CD14-positive monocyte (primary cell): ENCODE measurements at regions not wholly inside any gene's neighbourhood (a gene's known extent, or its start where the extent isn't known, plus 50 kb on each side); places are given as distances from the start of the nearest gene placed in this dataset.

Experiments
- DNase-seq, 3 donors: peaks; one replicate each; pipeline ENCODE4 v3.0.0-alpha.2; 2011 to 2022
- H2AFZ ChIP-seq: 2 replicates; pipeline ENCODE4 v1.6.0; 2012; ENCODE audit warnings: mild to moderate bottlenecking, low read depth, low read length, inconsistent platforms; ENCODE audit not compliant: insufficient read depth, poor library complexity, severe bottlenecking
- H3K27ac ChIP-seq, 2 donors: 1 replicate in 1 of 2; 2 replicates in 1 of 2; pipeline ENCODE4 v1.5.1; 2012 to 2013; ENCODE audit warnings: low read length in 2 of 2, control low read depth in 1 of 2, inconsistent platforms in 1 of 2, low read depth in 1 of 2, mild to moderate bottlenecking in 1 of 2
- H3K27me3 ChIP-seq, 2 donors: one replicate each; pipeline versions ENCODE4 v1.6.0 to v1.6.1; 2011 to 2013; ENCODE audit warnings: low read length in 2 of 2; ENCODE audit not compliant: control insufficient read depth in 2 of 2, insufficient read depth in 2 of 2
- H3K36me3 ChIP-seq, 2 donors: replicated peaks in 1 of 2; 1 replicate in 1 of 2; 2 replicates in 1 of 2; pipeline versions ENCODE4 v1.5.1 to v1.6.1; 2012 to 2013; ENCODE audit warnings: low read length in 2 of 2, control low read depth in 1 of 2, inconsistent platforms in 1 of 2, mild to moderate bottlenecking in 1 of 2; ENCODE audit not compliant: insufficient read depth in 2 of 2, control insufficient read depth in 1 of 2
- H3K4me1 ChIP-seq, 2 donors: 1 replicate in 1 of 2; 2 replicates in 1 of 2; pipeline versions ENCODE4 v1.5.1 to v1.6.1; 2012 to 2013; ENCODE audit warnings: low read length in 2 of 2, control low read depth in 1 of 2, inconsistent platforms in 1 of 2, mild to moderate bottlenecking in 1 of 2, moderate library complexity in 1 of 2; ENCODE audit not compliant: insufficient read depth in 2 of 2, control insufficient read depth in 1 of 2
- H3K4me2 ChIP-seq: replicated peaks from 2 replicates; pipeline ENCODE3; 2012; ENCODE audit warnings: low read length, moderate library complexity, mild to moderate bottlenecking; ENCODE audit not compliant: poor library complexity, severe bottlenecking; ENCODE audit errors: extremely low read depth
- H3K4me3 ChIP-seq, 3 experiments: fragments of 200-600 bp in 1 of 3; sonication (generic) in 1 of 3; replicated peaks in 1 of 3; 1 replicate in 2 of 3; 2 replicates in 1 of 3; pipeline ENCODE4 v1.5.1; 2011 to 2013; ENCODE audit warnings: low read length in 3 of 3, mild to moderate bottlenecking in 3 of 3, control low read depth in 2 of 3, low read depth in 2 of 3, inconsistent platforms in 1 of 3, moderate library complexity in 1 of 3
- H3K79me2 ChIP-seq: 2 replicates; pipeline ENCODE4 v1.6.0; 2012; ENCODE audit warnings: mild to moderate bottlenecking, control low read depth, inconsistent platforms, low read length, moderate library complexity; ENCODE audit not compliant: insufficient read depth
- H3K9ac ChIP-seq: 2 replicates; pipeline ENCODE4 v1.6.0; 2017; ENCODE audit warnings: low read length, mild to moderate bottlenecking; ENCODE audit not compliant: insufficient read depth, poor library complexity, severe bottlenecking
- H3K9me3 ChIP-seq, 2 donors: replicated peaks in 1 of 2; 1 replicate in 1 of 2; 2 replicates in 1 of 2; pipeline versions ENCODE4 v1.5.1 to v1.6.1; 2012 to 2013; ENCODE audit warnings: low read length in 2 of 2, control low read depth in 1 of 2; ENCODE audit not compliant: control insufficient read depth in 1 of 2, insufficient read depth in 1 of 2
- H4K20me1 ChIP-seq: 2 replicates; pipeline ENCODE4 v1.6.0; 2012; ENCODE audit warnings: mild to moderate bottlenecking, low read length, control low read depth, moderate library complexity; ENCODE audit not compliant: insufficient read depth
- H3K27ac Mint-ChIP-seq, 7 donors: one replicate each; pipeline ENCODE4 v1.8.0; 2020; ENCODE audit warnings: mild to moderate bottlenecking in 7 of 7, mixed read lengths in 7 of 7, moderate library complexity in 6 of 7, inconsistent platforms in 2 of 7
- H3K27me3 Mint-ChIP-seq, 3 donors: one replicate each; pipeline ENCODE4 v1.8.0; 2021 to 2022; ENCODE audit warnings: low read depth in 3 of 3, mild to moderate bottlenecking in 3 of 3, mixed read lengths in 3 of 3, moderate library complexity in 3 of 3, inconsistent platforms in 1 of 3
- H3K36me3 Mint-ChIP-seq, 2 donors: one replicate each; pipeline ENCODE4 v1.8.0; 2020; ENCODE audit warnings: mixed read lengths in 2 of 2, inconsistent platforms in 1 of 2, mild to moderate bottlenecking in 1 of 2
- H3K4me1 Mint-ChIP-seq: one replicate; pipeline ENCODE4 v1.8.0; 2020; ENCODE audit warnings: mild to moderate bottlenecking, mixed read lengths
- H3K4me3 Mint-ChIP-seq, 2 donors: one replicate each; pipeline ENCODE4 v1.8.0; 2020; ENCODE audit warnings: mild to moderate bottlenecking in 2 of 2, mixed read lengths in 2 of 2, moderate library complexity in 1 of 2
- H3K9me3 Mint-ChIP-seq, 7 donors: one replicate each; pipeline ENCODE4 v1.8.0; 2020 to 2022; ENCODE audit warnings: mixed read lengths in 7 of 7, mild to moderate bottlenecking in 6 of 7, moderate library complexity in 6 of 7, inconsistent platforms in 2 of 7
- WGBS: methylation state at CpG from one replicate; pipeline ENCODE4 v1.1.5; 2013; ENCODE audit warnings: missing lambda C conversion rate; ENCODE audit not compliant: insufficient coverage; 5-methylcytosine and 5-hydroxymethylcytosine counted together
- intact Hi-C, 2 donors: fragments of 100-400 bp; cut with micrococcal nuclease; formaldehyde crosslinking; loops; one replicate each; pipeline versions ENCODE4 v1.15.0 to v1.15.1; 2023
- TF ChIP-seq, protein P1 (sequence below): fragments of 200-600 bp; IDR thresholded peaks from one replicate; pipeline ENCODE4 v1.8.0; 2022; ENCODE audit warnings: antibody characterized with exemption, mild to moderate bottlenecking

DNA sequence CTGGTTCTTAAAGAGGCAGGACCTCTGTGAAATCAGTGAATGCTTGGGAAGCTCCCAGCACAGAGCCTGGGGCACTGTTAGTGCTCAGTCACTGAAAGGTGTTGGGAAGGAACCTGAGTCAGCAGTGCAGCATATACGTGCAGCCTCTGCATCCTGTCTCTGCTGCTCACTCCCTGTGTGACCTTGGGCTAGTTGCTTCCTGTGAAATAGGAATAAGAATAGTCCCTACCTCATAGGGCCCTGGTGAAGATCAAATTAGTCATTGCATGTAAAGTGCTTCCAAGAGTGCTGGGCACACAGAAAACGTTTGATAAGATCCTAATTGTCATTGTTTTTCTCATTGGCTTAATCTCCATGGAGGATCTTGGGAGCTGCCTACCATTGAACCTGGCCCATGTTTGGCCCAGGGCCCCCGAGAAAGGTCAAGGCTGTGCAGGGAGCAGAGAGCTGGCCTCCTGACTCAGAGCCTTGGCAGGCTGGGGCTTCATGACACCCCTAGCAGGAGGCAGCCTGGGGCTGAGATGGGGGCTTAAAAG lies 73.3 kb upstream of the COL13A1 start:
- Histone ChIP-seq H3K4me1 (no peaks in the 10 kb centered on the region), H3K9me3 (no peaks in the 10 kb centered on the region), H2AFZ (no peak overlapping the region), H4K20me1 (no peaks in the 10 kb centered on the region), H3K4me3 (no peak overlapping the region), H3K79me2 (no peaks in the 10 kb centered on the region), H3K27ac (no peak overlapping the region), H3K27me3 (no peaks in the 10 kb centered on the region), H3K4me2 (no peak overlapping the region), H3K36me3 (no peaks in the 10 kb centered on the region), H3K9ac (no peak overlapping the region)
- 38% methylated on average over 3 of the region's 3 CpGs for WGBS
- Mint-ChIP-seq H3K27ac (no peak overlapping the region), H3K36me3 (no peaks in the 10 kb centered on the region), H3K27me3 (peaks cover 4 to 10% (median 5%) of the 10 kb centered on the region in 3 donors), H3K9me3 (no peaks in the 10 kb centered on the region), H3K4me3 (no peak overlapping the region), H3K4me1 (no peaks in the 10 kb centered on the region)
- no peak for DNase-seq
- TF ChIP-seq, protein P1, sequence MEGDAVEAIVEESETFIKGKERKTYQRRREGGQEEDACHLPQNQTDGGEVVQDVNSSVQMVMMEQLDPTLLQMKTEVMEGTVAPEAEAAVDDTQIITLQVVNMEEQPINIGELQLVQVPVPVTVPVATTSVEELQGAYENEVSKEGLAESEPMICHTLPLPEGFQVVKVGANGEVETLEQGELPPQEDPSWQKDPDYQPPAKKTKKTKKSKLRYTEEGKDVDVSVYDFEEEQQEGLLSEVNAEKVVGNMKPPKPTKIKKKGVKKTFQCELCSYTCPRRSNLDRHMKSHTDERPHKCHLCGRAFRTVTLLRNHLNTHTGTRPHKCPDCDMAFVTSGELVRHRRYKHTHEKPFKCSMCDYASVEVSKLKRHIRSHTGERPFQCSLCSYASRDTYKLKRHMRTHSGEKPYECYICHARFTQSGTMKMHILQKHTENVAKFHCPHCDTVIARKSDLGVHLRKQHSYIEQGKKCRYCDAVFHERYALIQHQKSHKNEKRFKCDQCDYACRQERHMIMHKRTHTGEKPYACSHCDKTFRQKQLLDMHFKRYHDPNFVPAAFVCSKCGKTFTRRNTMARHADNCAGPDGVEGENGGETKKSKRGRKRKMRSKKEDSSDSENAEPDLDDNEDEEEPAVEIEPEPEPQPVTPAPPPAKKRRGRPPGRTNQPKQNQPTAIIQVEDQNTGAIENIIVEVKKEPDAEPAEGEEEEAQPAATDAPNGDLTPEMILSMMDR, result no peak
- intact Hi-C loops, result no loop called here

DNA sequence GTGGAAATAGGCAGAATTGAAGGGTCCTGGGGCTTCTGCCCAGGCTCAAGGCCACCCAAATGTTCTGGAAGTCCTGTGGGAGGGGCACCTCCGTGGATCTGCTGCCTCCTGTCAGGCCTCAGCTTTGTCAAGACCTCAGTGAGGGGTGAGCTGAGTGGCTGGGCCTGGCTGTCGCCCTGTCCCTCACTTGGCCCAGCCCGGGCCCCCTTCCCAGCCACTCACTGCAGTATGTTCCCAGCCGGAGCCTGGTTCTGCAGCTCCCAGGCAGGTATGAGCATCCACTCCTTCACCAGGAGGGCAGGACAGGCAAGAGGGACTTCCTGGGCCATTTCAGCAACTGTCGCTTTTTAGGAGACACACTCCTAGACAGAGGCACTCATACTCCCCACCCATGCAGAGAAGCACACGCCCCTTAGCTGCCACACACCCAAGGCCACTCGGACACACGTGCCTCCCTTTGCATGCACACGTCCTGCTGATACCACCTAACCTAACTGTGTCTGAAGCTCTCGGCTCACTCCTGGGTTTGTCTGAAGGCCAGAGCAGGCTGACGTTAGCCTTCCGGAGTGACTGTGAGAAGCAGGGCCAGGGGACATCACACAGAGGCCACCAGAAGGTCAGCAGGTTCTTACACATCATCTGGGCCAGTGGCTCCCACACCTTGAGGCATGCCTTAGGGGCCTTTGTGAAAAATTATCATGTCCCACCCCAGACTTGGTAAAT lies 72.2 kb upstream of the COL13A1 start:
- Histone ChIP-seq H3K27ac (no peak overlapping the region), H3K9ac (no peak overlapping the region), H3K4me1 (no peaks in the 10 kb centered on the region), H4K20me1 (no peaks in the 10 kb centered on the region), H3K4me3 (no peak overlapping the region), H3K27me3 (no peaks in the 10 kb centered on the region), H3K9me3 (no peaks in the 10 kb centered on the region), H3K36me3 (no peaks in the 10 kb centered on the region), H3K79me2 (no peaks in the 10 kb centered on the region), H3K4me2 (no peak overlapping the region), H2AFZ (no peak overlapping the region)
- intact Hi-C loops, result no loop called here
- Mint-ChIP-seq H3K9me3 (no peaks in the 10 kb centered on the region), H3K36me3 (no peaks in the 10 kb centered on the region), H3K27me3 (peaks cover 2 to 9% (median 3%) of the 10 kb centered on the region in 3 donors), H3K4me1 (no peaks in the 10 kb centered on the region), H3K4me3 (no peak overlapping the region), H3K27ac (no peak overlapping the region)
- WGBS, result 91% methylated on average over 10 of the region's 12 CpGs
- DNase-seq, result no peak
- TF ChIP-seq, protein P1, result no peak
